ENCODE measurements at regions not wholly inside any gene's neighbourhood (a gene's known extent, or its start where the extent isn't known, plus 50 kb on each side); places are given as distances from the start of the nearest gene placed in this dataset.
"Not testable (repeated sequence)": the region's sequence is repeated elsewhere in the genome, so short reads cannot be mapped to it uniquely, and the experiment has no call there.

- no peaks in the 10 kb centered on the region for H3K36me3 Mint-ChIP-seq (ENCODE audit: low read depth)
- no peak overlapping the region for H3K27ac Mint-ChIP-seq
- no peaks in the 10 kb centered on the region for H3K27me3 Mint-ChIP-seq
- no peaks in the 10 kb centered on the region for H3K9me3 Mint-ChIP-seq
- H3K4me1 Mint-ChIP-seq = no peaks in the 10 kb centered on the region
- H3K4me3 Mint-ChIP-seq = no peak overlapping the region
- ATAC-seq (replicated peaks) = no peak
Measured at GRCh38 chr2:138066139-138066806, 102.0 kb downstream of the HNMT start.

- Mint-ChIP-seq H3K9me3 (no peaks in the 10 kb centered on the region), H3K4me1 (no peaks in the 10 kb centered on the region), H3K27ac (no peak overlapping the region), H3K4me3 (no peak overlapping the region), H3K27me3 (no peaks in the 10 kb centered on the region), H3K36me3 (ENCODE audit: low read depth) (no peaks in the 10 kb centered on the region)
- ATAC-seq (replicated peaks) = no peak
Measured at GRCh38 chr2:138066841-138067240, 102.6 kb downstream of the HNMT start.

DNA sequence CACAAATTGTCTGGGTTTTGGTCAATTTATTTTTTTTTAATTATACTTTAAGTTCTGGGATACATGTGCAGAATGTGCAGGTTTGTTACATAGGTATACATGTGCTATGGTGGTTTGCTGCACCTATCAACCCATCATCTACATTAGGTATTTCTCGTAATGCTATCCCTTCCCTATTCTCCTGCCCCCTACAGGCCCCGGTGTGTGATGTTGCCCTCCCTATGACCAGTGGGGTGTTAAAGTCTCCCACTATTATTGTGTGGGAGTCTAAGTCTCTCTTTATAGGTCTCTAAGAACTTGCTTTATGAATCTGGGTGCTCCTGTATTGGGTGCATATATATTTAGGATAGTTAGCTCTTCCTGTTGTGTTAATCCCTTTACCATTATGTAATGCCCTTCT lies 104.4 kb downstream of the HNMT start:
- not testable (repeated sequence) for H3K27me3 Mint-ChIP-seq; H3K9me3 Mint-ChIP-seq; H3K27ac Mint-ChIP-seq; H3K4me3 Mint-ChIP-seq; H3K36me3 Mint-ChIP-seq (ENCODE audit: low read depth); ATAC-seq (replicated peaks); H3K4me1 Mint-ChIP-seq

DNA sequence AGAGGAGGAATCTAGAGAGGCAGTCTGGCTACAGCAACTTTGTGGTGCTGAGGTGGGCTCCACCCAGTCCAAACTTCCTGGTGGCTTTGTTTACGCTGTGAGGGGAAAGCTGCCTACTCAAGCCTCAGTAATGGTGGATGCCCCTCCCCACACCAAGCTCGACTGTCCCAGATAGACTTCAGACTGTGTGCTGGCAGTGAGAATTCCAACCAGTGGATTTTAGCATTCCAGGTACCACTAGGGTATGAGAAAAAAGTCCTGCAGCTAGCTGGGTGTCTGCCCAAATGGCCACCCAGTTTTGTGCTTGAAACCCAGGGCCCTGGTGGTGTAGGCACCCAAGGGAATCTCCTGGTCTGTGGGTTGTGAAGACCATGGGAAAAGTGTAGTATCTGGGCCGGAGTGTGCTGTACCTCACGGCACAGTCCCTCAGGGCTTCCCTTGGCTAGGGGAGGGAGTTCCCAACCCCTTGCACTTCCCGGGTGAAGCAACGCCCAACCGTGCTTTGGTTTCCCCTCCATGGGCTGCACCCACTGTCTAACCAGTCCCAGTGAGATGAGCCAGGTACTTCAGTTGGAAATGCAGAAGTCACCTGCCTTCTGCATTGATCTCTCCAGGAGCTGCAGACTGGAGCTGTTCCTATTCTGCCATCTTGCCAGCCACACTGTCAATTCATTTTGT lies 106.9 kb downstream of the HNMT start:
- H3K9me3 Mint-ChIP-seq; ATAC-seq (replicated peaks); H3K4me3 Mint-ChIP-seq; H3K27ac Mint-ChIP-seq; H3K27me3 Mint-ChIP-seq; H3K4me1 Mint-ChIP-seq; H3K36me3 Mint-ChIP-seq (ENCODE audit: low read depth): not testable (repeated sequence)

- ATAC-seq (replicated peaks) = no peak
Measured at GRCh38 chr2:138071720-138072719, 107.7 kb downstream of the HNMT start.

GRCh38 chr2:138078153-138078552 lies 113.9 kb downstream of the HNMT start:
- Mint-ChIP-seq H3K27ac (no peak overlapping the region), H3K36me3 (ENCODE audit: low read depth) (no peaks in the 10 kb centered on the region)
- ATAC-seq (replicated peaks) = no peak

More at GRCh38 chr2:138071720-138072719, 107.7 kb downstream of the HNMT start:
- Mint-ChIP-seq H3K4me1 (no peaks in the 10 kb centered on the region), H3K27ac (no peak overlapping the region), H3K9me3 (peaks cover 3% of the 10 kb centered on the region), H3K36me3 (ENCODE audit: low read depth) (no peaks in the 10 kb centered on the region), H3K27me3 (no peaks in the 10 kb centered on the region), H3K4me3 (no peak overlapping the region)

DNA sequence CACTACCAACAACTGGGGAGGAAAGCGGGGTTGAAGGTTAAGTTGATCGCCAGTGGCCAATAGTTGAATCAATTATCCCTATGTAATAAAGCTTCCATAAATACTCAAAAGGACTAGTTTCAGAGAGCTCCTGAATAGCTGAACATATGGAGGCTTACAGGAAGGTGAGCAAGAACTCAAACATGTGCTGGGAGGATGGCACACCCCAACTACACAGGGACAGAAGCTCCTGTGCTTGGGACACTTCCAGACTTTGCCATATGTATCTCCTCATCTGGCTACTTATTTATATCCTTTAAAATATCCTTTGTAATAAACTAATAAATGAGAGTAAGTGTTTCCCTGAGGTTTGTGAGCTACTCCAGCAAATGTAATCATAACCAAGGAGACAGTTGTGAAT lies 115.7 kb downstream of the HNMT start:
- no peaks in the 10 kb centered on the region for H3K9me3 Mint-ChIP-seq
- ATAC-seq (replicated peaks) = no peak
- H3K36me3 Mint-ChIP-seq (ENCODE audit: low read depth) = no peaks in the 10 kb centered on the region
- H3K4me1 Mint-ChIP-seq = no peaks in the 10 kb centered on the region
- no peaks in the 10 kb centered on the region for H3K27me3 Mint-ChIP-seq
- H3K27ac Mint-ChIP-seq = no peak overlapping the region
- no peak overlapping the region for H3K4me3 Mint-ChIP-seq

More at GRCh38 chr2:138078153-138078552, 113.9 kb downstream of the HNMT start:
- Mint-ChIP-seq H3K4me3 (no peak overlapping the region), H3K27me3 (no peaks in the 10 kb centered on the region), H3K4me1 (no peaks in the 10 kb centered on the region), H3K9me3 (no peaks in the 10 kb centered on the region)

GRCh38 chr2:138081225-138082073 lies 117.2 kb downstream of the HNMT start:
- no peak for ATAC-seq (replicated peaks)
- Mint-ChIP-seq H3K4me1 (no peaks in the 10 kb centered on the region), H3K4me3 (no peak overlapping the region), H3K36me3 (ENCODE audit: low read depth) (no peaks in the 10 kb centered on the region), H3K9me3 (no peaks in the 10 kb centered on the region), H3K27ac (no peak overlapping the region), H3K27me3 (no peaks in the 10 kb centered on the region)

DNA sequence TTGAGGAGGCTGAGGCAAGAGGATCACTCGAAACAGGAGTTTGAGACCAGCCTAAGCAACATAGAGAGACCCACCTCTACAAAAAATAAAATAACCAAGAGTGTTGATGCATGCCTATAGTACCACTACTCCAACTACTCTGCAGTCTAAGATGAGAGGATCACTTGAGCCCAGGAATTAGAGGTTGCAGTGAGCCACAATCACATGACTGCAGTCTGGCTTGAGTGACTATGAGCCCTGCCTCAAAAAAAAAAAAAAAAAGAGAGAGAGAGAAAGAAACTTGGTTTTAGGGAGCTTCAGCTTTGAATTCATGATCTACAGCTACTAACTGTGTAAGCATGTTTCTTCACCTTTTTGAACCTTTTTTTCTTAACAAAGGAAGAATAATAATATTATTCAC lies 119.9 kb downstream of the HNMT start:
- ATAC-seq (replicated peaks) = no peak
- Mint-ChIP-seq H3K9me3 (no peaks in the 10 kb centered on the region), H3K4me1 (no peaks in the 10 kb centered on the region), H3K4me3 (no peak overlapping the region), H3K27me3 (peaks cover 3% of the 10 kb centered on the region), H3K36me3 (ENCODE audit: low read depth) (no peaks in the 10 kb centered on the region), H3K27ac (no peak overlapping the region)

DNA sequence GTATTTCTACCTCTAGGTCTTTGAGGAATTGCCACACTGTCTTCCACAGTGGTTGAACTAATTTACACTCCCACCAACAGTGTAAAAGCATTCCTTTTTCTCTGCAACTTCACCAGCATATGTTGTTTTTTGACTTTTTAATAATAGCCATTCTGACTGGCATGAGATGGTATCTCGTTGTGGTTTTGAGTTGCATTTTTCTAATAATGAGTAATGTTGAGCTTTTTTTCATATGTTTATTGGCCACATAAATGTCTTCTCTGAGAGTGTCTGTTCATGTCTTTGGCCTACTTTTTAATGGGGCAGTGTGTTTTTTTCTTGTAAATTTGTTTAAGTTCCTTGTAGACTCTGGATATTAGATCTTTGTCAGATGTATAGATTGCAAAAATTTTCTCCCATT lies 121.2 kb downstream of the HNMT start:
- H3K4me3 Mint-ChIP-seq; ATAC-seq (replicated peaks); H3K4me1 Mint-ChIP-seq; H3K27me3 Mint-ChIP-seq; H3K36me3 Mint-ChIP-seq (ENCODE audit: low read depth); H3K27ac Mint-ChIP-seq; H3K9me3 Mint-ChIP-seq: not testable (repeated sequence)

DNA sequence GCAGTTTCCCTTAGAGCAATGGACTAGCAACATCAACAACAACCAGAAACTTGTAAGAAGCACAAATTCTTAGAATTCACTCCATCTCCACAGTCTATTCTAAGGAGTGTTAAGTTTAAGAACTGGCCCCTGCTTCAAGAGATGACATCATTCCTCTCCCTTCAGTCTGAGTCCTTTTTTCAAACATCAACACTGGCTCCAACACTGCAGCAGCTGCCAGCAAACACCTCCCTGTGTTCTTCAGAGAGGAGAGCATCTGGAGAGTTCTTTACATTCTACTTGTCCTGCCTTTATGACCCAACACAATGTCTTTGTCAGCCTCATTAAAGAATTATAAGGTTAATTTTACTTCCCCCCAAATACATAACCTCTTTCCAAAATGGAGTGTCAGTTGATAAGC lies 122.3 kb downstream of the HNMT start:
- no peaks in the 10 kb centered on the region for H3K4me1 Mint-ChIP-seq
- H3K36me3 Mint-ChIP-seq (ENCODE audit: low read depth) = no peaks in the 10 kb centered on the region
- no peak overlapping the region for H3K27ac Mint-ChIP-seq
- peaks cover 3% of the 10 kb centered on the region for H3K27me3 Mint-ChIP-seq
- ATAC-seq (replicated peaks) = no peak
- H3K9me3 Mint-ChIP-seq = no peaks in the 10 kb centered on the region
- no peak overlapping the region for H3K4me3 Mint-ChIP-seq

DNA sequence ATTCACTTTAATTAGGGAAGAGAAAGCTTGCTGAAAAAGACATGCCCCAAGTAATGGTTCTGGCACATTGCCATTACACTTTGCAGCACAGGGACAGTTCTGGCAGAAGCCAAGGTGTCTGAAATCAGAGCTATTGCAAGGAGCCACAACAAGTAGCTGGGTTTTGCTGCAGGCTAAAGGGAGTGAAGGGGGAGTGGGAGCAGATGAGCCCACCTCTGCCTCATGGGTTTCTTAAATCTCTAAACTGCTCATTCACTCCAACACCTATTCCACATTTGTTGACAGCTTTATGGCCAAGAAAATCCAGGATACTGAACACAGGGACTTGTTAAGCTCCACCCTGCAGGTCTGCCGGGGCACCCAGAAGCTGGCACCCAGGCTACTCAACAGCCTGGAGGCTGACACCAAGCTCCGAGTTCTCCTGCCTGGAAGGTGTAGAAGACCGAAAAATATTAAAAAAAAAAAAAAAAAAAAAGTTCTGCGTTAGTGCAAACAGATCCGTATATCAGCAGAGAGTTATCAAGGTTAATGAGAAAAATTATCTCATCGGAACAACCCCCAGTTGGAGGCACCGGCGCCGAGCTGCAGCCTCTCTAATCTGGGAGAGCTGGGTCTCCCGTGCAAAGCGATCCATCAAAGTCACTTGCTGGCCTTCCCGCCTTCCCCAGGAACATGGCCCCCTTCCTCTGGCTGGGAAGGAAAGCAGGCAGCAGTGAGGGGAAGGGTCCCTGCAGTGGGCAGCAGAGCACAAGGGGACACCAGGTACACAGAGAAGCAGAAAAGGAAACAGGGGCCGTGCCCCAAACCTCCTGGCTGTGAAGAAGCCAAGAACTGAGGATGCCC lies 123.7 kb downstream of the HNMT start:
- Mint-ChIP-seq H3K4me3 (no peak overlapping the region), H3K27me3 (peaks cover 3% of the 10 kb centered on the region), H3K9me3 (no peaks in the 10 kb centered on the region), H3K36me3 (ENCODE audit: low read depth) (no peaks in the 10 kb centered on the region), H3K27ac (no peak overlapping the region), H3K4me1 (no peaks in the 10 kb centered on the region)
- no peak for ATAC-seq (replicated peaks)

- no peak overlapping the region for H3K27ac Mint-ChIP-seq
- no peaks in the 10 kb centered on the region for H3K36me3 Mint-ChIP-seq (ENCODE audit: low read depth)
- H3K9me3 Mint-ChIP-seq = no peaks in the 10 kb centered on the region
- ATAC-seq (replicated peaks) = no peak
- no peaks in the 10 kb centered on the region for H3K4me1 Mint-ChIP-seq
- peaks cover 3% of the 10 kb centered on the region for H3K27me3 Mint-ChIP-seq
- no peak overlapping the region for H3K4me3 Mint-ChIP-seq
Measured at GRCh38 chr2:138090330-138090729, 126.1 kb downstream of the HNMT start.

All from activated T-helper 17 cell treated with anti-CD3 and anti-CD28 coated beads, Interleukin-2, amount 50 U/mL, for 72 hours (primary cell).